GM23338 (cell line): ENCODE measurements at regions not wholly inside any gene's neighbourhood (a gene's known extent, or its start where the extent isn't known, plus 50 kb on each side); places are given as distances from the start of the nearest gene placed in this dataset.

Source experiments
- CTCF ChIP-seq, 2 experiments: fragments of 200-600 bp in 1 of 2; sonication (generic) in 1 of 2; conservative IDR thresholded peaks; 2 replicates each; pipeline versions ENCODE4 v1.5.1 to v1.6.1; 2016 to 2017; ENCODE audit warnings: antibody characterized with exemption in 2 of 2, low read depth in 2 of 2, mild to moderate bottlenecking in 2 of 2, moderate library complexity in 1 of 2
- EZH2 ChIP-seq: fragments of 200-600 bp; sonication (generic); IDR thresholded peaks from one replicate; pipeline ENCODE4 v1.8.0; 2017; ENCODE audit warnings: antibody characterized with exemption, mild to moderate bottlenecking, low read depth; ENCODE audit not compliant: unreplicated experiment
- EZH2phosphoT487 ChIP-seq: fragments of 200-600 bp; sonication (generic); IDR thresholded peaks from one replicate; pipeline ENCODE4 v1.8.1; 2018; ENCODE audit warnings: antibody characterized with exemption; ENCODE audit not compliant: unreplicated experiment
- JUNB ChIP-seq: IDR thresholded peaks from one replicate; pipeline ENCODE4 v1.6.1; 2016; ENCODE audit warnings: antibody characterized with exemption; ENCODE audit not compliant: unreplicated experiment
- POLR2AphosphoS5 ChIP-seq: IDR thresholded peaks from 2 replicates; pipeline ENCODE4 v1.6.1; 2016; ENCODE audit warnings: antibody characterized with exemption, low read depth

GRCh38 chr2:150335596-150335995 lies 151.9 kb downstream of the RND3 start:
- no peak for TF ChIP-seq CTCF (conservative IDR thresholded peaks at IDR 0.05; ENCODE audit: low read depth in 2 of 2)
- no peak for TF ChIP-seq EZH2phosphoT487
- TF ChIP-seq EZH2, result no peak
- TF ChIP-seq JUNB, result no peak
- TF ChIP-seq POLR2AphosphoS5, result no peak
